ENCODE measurements at regions not wholly inside any gene's neighbourhood (a gene's known extent, or its start where the extent isn't known, plus 50 kb on each side); places are given as distances from the start of the nearest gene placed in this dataset.

DNA sequence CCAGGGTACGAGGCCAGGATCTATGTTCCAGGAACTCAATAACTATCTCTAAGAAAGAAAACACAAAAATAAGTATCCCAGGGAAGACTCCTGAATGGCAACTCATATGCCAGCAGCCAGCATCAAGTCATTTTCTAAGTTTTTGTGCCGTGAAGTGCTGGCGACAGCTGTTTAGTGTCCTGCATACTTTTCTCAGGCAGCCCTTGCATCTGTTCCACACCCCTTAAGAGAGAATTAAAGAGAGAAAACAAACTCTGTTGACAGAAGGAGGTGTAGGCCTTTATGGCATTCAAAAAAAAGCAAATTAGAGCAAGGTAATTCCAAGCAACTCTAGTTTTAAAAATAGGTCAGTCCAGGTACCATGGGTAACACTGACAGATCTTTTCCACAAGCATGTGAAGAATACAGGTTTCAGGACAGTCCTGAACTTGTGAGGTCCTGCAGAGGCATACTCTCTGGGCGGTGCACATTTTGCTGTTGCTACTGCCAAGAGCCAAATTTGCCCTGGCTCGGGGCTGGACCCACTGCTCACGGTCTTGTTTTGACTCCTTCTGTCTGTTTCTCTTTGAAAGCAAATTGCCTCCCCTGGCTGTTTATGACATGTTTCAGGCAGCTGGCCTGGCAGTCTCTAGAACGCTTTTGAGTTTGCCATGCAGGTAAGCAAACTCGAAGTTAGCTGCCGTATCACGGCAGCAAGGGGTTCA, 252.1 kb upstream of the ADAMTS9 start:
- TF ChIP-seq CTCF (IDR thresholded peaks at IDR 0.05), result no peak
- no peaks in the 10 kb centered on the region for H3K36me3 ChIP-seq
- H3K9me3 ChIP-seq, result no peaks in the 10 kb centered on the region
- no peak overlapping the region for H3K4me3 ChIP-seq (ENCODE audit: low read depth in 1 of 2, low read length in 1 of 2)
- H3K27ac ChIP-seq, result no peak overlapping the region
- H3K4me1 ChIP-seq (ENCODE audit: control insufficient read depth in 1 of 2, insufficient read depth in 1 of 2, low read depth in 1 of 2, low read length in 1 of 2), result no peaks in the 10 kb centered on the region
- no peaks in the 10 kb centered on the region for H3K27me3 ChIP-seq

GRCh38 chr3:64939309-64939708, 251.5 kb upstream of the ADAMTS9 start:
- Histone ChIP-seq H3K9me3 (no peaks in the 10 kb centered on the region), H3K27me3 (no peaks in the 10 kb centered on the region), H3K4me1 (ENCODE audit: control insufficient read depth in 1 of 2, insufficient read depth in 1 of 2, low read depth in 1 of 2, low read length in 1 of 2) (no peaks in the 10 kb centered on the region), H3K36me3 (no peaks in the 10 kb centered on the region), H3K4me3 (ENCODE audit: low read depth in 1 of 2, low read length in 1 of 2) (no peak overlapping the region), H3K27ac (no peak overlapping the region)
- TF ChIP-seq CTCF (IDR thresholded peaks at IDR 0.05), result no peak

DNA sequence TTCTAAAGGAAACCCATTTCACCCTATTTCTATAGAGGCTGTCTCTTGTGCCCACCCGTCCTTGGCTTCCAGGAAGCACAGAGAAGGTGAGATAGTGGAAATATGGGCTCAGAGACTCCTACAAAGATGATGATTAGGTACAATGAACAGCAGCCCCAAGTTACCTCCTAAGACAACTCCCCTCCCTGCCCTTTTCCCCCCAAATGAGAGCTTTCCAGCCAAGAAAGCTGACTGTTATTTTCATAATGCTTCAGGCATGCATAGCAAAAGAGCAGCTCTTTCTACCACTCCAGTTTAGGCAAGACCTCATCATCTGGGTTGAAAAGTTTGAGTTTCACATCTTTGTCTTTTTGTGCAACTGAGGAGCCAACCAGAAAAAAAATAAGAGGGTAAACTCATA, 248.8 kb upstream of the ADAMTS9 start:
- Histone ChIP-seq H3K36me3 (no peaks in the 10 kb centered on the region), H3K4me1 (ENCODE audit: control insufficient read depth in 1 of 2, insufficient read depth in 1 of 2, low read depth in 1 of 2, low read length in 1 of 2) (no peaks in the 10 kb centered on the region)

GRCh38 chr3:64935971-64936370, 248.2 kb upstream of the ADAMTS9 start:
- Histone ChIP-seq H3K4me3 (ENCODE audit: low read depth in 1 of 2, low read length in 1 of 2) (no peak overlapping the region), H3K9me3 (no peaks in the 10 kb centered on the region), H3K27ac (no peak overlapping the region), H3K36me3 (no peaks in the 10 kb centered on the region), H3K27me3 (no peaks in the 10 kb centered on the region), H3K4me1 (ENCODE audit: control insufficient read depth in 1 of 2, insufficient read depth in 1 of 2, low read depth in 1 of 2, low read length in 1 of 2) (no peaks in the 10 kb centered on the region)
- TF ChIP-seq CTCF (IDR thresholded peaks at IDR 0.05), result no peak

More for the DNA sequence above, 248.8 kb upstream of the ADAMTS9 start:
- H3K27ac ChIP-seq, result no peak overlapping the region
- H3K27me3 ChIP-seq, result no peaks in the 10 kb centered on the region
- no peak for TF ChIP-seq CTCF (IDR thresholded peaks at IDR 0.05)
- no peak overlapping the region for H3K4me3 ChIP-seq (ENCODE audit: low read depth in 1 of 2, low read length in 1 of 2)
- H3K9me3 ChIP-seq, result no peaks in the 10 kb centered on the region

GRCh38 chr3:64932666-64933342, 245.0 kb upstream of the ADAMTS9 start:
- Histone ChIP-seq H3K36me3 (no peaks in the 10 kb centered on the region), H3K4me1 (ENCODE audit: control insufficient read depth in 1 of 2, insufficient read depth in 1 of 2, low read depth in 1 of 2, low read length in 1 of 2) (no peaks in the 10 kb centered on the region), H3K4me3 (ENCODE audit: low read depth in 1 of 2, low read length in 1 of 2) (no peak overlapping the region), H3K9me3 (no peaks in the 10 kb centered on the region), H3K27ac (no peak overlapping the region), H3K27me3 (no peaks in the 10 kb centered on the region)
- TF ChIP-seq CTCF (IDR thresholded peaks at IDR 0.05), result no peak

Measured in neutrophil (primary cell).